ENCODE measurements at regions not wholly inside any gene's neighbourhood (a gene's known extent, or its start where the extent isn't known, plus 50 kb on each side); places are given as distances from the start of the nearest gene placed in this dataset.
"Not testable (repeated sequence)": the region's sequence is repeated elsewhere in the genome, so short reads cannot be mapped to it uniquely, and the experiment has no call there.

DNA sequence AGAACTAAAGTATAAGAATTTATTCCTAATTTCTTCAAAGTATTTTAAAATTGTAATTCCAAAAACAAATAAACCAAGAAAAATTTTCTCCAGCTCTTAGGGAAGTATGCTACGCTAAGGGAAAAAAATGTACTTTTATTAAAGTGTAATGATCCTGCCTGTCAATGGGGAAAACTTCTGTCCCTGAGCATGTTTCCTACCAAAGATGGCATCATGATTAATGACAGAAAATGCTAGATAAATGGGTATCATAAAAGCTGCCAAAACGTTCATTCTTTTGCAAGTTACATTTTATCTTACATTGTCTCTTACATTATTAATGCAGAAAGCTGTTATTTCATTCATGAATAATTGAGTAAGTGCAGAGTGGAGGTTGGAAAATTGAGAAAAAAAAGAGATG is 443.4 kb downstream of the TECRL start:
- Histone ChIP-seq H3K27me3 (no peaks in the 10 kb centered on the region), H3K27ac (no peak overlapping the region), H3K4me3 (no peak overlapping the region), H3K4me1 (no peaks in the 10 kb centered on the region), H3K9me3 (no peaks in the 10 kb centered on the region), H3K36me3 (no peaks in the 10 kb centered on the region)
- TF ChIP-seq, protein P1, sequence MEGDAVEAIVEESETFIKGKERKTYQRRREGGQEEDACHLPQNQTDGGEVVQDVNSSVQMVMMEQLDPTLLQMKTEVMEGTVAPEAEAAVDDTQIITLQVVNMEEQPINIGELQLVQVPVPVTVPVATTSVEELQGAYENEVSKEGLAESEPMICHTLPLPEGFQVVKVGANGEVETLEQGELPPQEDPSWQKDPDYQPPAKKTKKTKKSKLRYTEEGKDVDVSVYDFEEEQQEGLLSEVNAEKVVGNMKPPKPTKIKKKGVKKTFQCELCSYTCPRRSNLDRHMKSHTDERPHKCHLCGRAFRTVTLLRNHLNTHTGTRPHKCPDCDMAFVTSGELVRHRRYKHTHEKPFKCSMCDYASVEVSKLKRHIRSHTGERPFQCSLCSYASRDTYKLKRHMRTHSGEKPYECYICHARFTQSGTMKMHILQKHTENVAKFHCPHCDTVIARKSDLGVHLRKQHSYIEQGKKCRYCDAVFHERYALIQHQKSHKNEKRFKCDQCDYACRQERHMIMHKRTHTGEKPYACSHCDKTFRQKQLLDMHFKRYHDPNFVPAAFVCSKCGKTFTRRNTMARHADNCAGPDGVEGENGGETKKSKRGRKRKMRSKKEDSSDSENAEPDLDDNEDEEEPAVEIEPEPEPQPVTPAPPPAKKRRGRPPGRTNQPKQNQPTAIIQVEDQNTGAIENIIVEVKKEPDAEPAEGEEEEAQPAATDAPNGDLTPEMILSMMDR (IDR thresholded peaks at IDR 0.05) = no peak
- DNase-seq (ENCODE audit: low spot score in 2 of 2) = no peak
- intact Hi-C loops (cut with DNase I) = no loop called here

DNA sequence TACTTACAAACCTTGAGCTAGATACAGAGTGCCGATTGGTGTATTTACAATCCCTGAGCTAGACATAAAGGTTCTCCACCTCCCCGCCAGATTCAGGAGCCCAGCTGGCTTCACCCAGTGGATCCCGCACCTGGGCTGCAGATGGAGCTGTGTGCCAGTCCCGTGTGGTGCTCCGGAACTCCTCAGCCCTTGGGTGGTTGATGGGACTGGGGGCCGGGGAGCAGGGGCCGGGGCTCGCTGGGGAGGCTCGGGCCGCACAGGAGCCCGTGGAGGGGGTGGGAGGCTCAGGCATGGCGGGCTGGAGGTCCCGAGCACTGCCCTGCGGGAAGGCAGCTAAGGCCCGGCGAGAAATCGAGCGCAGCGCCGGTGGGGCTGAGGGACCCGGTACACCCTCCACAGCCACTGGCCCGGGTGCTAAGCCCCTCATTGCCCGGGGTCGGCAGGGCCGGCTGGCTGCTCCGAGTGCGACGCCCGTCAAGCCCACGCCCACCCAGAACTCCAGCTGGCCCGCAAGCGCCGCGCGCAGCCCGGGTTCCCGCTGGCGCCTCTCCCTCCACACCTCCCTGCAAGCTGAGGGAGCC is 466.5 kb downstream of the TECRL start:
- H3K9me3 ChIP-seq; H3K4me1 ChIP-seq; DNase-seq (ENCODE audit: low spot score in 2 of 2); H3K4me3 ChIP-seq; H3K36me3 ChIP-seq; intact Hi-C loops (cut with DNase I); H3K27ac ChIP-seq; H3K27me3 ChIP-seq: not testable (repeated sequence)

DNA sequence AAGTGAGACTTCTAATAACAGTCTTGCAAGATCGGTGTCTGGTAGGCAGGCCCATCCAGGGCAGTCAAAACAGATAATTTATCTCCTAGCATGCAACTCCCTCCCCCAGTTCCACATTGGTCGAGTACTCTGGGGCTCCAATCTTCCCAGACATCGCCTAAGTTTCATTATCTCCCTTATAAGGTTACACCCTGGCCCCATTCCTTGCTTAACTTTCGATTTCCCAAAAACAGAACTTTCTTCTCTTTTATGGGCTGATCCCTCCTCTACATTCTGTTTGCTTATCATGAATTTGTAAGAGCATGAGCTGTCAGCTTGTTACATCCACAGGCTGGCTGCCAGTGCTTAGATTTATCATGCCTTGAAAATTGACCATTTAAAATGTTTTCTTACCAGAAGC is 471.3 kb downstream of the TECRL start:
- Histone ChIP-seq H3K9me3 (no peaks in the 10 kb centered on the region), H3K27ac (no peak overlapping the region), H3K4me3 (no peak overlapping the region), H3K36me3 (no peaks in the 10 kb centered on the region), H3K27me3 (no peaks in the 10 kb centered on the region), H3K4me1 (no peaks in the 10 kb centered on the region)
- intact Hi-C loops (cut with DNase I) = no loop called here
- DNase-seq (ENCODE audit: low spot score in 2 of 2) = no peak
- TF ChIP-seq, protein P1 (IDR thresholded peaks at IDR 0.05) = no peak

DNA sequence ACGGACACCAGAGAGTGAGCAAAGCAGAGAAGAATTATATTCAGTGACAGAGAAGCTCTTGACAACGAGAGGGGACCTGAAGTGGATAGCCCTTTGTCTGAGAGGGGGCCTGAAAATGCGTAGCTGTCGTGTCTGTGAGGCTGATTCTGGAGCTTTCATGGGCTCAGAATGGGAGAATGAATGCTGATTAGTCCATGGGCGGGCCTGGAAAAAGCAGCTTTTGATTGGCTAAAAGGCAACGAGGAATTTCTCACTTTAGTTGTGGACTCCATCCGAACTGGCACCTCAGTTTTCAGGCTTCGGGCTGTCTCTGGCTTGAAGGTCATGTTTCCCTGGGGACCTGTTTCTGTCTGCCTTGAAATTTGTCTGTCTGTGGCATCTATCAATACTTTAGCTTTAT is 487.1 kb downstream of the TECRL start:
- Histone ChIP-seq H3K27me3 (no peaks in the 10 kb centered on the region), H3K4me1 (no peaks in the 10 kb centered on the region), H3K27ac (no peak overlapping the region), H3K9me3 (no peaks in the 10 kb centered on the region), H3K4me3 (no peak overlapping the region), H3K36me3 (no peaks in the 10 kb centered on the region)
- TF ChIP-seq, protein P1 (IDR thresholded peaks at IDR 0.05) = no peak
- DNase-seq (ENCODE audit: low spot score in 2 of 2) = no peak
- intact Hi-C loops (cut with DNase I) = no loop called here

DNA sequence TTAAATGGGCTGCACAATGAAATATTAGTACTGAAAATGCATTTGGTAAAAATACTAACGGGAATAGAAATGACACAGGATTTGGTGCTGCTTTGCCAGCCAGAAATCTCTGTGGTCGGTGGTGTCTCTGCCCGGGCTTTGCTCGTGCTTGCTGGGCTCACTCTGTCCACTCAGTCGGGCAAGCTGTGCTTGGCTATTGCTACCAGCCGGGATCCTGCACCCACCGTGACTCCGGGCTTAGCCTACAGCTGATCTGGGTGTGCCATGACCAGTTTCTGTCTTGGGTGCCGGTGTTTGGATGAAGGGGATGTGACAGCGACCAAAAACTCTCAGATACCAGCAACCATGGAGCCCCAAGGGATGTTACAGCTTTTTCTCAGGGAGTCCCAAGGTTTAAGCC is 487.7 kb downstream of the TECRL start:
- no peaks in the 10 kb centered on the region for H3K36me3 ChIP-seq
- H3K9me3 ChIP-seq = no peaks in the 10 kb centered on the region
- intact Hi-C loops (cut with DNase I) = no loop called here
- no peak overlapping the region for H3K4me3 ChIP-seq
- H3K27me3 ChIP-seq = no peaks in the 10 kb centered on the region
- H3K4me1 ChIP-seq = no peaks in the 10 kb centered on the region
- TF ChIP-seq, protein P1 (IDR thresholded peaks at IDR 0.05) = no peak
- DNase-seq (ENCODE audit: low spot score in 2 of 2) = no peak
- no peak overlapping the region for H3K27ac ChIP-seq

DNA sequence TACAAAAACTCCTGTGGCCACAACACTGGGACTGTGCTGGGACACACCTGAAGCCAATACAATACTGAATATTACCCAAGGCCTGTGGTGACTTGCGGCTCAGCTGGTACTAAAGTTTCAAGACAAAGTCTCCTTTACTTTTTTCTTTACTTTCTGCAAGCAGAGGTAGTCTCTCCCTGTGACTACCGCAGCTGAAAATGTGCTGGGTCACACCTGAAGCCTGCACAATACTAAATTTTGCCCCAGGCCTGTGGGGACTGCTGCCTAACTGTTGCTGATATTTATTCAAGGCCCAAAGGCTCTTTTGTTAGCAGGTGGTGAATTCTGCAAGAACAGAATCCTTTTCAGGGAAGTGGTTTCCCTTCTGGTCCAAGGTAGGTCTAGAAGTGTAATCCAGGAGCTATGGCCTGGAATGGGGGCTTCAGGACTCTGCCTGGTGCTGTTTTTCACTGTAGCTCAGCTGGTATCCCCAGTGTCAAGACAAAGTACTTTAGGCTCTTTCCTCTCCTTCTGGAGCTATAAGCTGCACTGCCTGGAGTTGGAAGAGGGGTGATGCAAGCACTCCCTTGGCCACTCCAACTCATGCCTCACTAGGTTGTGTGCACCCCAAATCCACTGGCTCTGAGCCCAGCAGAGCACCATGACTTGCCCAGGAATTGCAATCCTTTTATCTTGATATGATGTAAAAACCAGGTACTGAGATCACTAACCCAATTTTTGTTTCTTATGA is 489.4 kb downstream of the TECRL start:
- TF ChIP-seq, protein P1 (IDR thresholded peaks at IDR 0.05) = no peak
- no peak overlapping the region for H3K27ac ChIP-seq
- intact Hi-C loops (cut with DNase I) = no loop called here
- no peaks in the 10 kb centered on the region for H3K9me3 ChIP-seq
- no peak for DNase-seq (ENCODE audit: low spot score in 2 of 2)
- H3K36me3 ChIP-seq = no peaks in the 10 kb centered on the region
- H3K4me1 ChIP-seq = no peaks in the 10 kb centered on the region
- H3K4me3 ChIP-seq = no peak overlapping the region
- H3K27me3 ChIP-seq = no peaks in the 10 kb centered on the region
